AG04449 (cell line): ENCODE measurements at regions not wholly inside any gene's neighbourhood (a gene's known extent, or its start where the extent isn't known, plus 50 kb on each side); places are given as distances from the start of the nearest gene placed in this dataset.

Experiments
- CTCF ChIA-PET: fragments of 350-600 bp; formaldehyde crosslinking; extraction: SDS; loops from one replicate; lab custom pipeline; 2021; ENCODE audit warnings: antibody characterized with exemption; lab: Yijun Ruan, JAX
- POLR2A ChIA-PET: fragments of 400-600, 350-600 bp; formaldehyde crosslinking; extraction: SDS; loops from one replicate; lab custom pipeline; 2020; ENCODE audit warnings: antibody characterized with exemption, inconsistent platforms; lab: Yijun Ruan, JAX
- DNase-seq: peaks from one replicate; pipeline ENCODE4 v3.0.0-alpha.2; 2010; ENCODE audit warnings: low read depth, low spot score
- H3K4me3 ChIP-seq: 2 replicates; pipeline ENCODE4 v1.5.1; 2011; ENCODE audit warnings: low read depth, mild to moderate bottlenecking, control low read depth, low read length
- TF ChIP-seq, protein P1 (sequence below): IDR thresholded peaks from one replicate; pipeline ENCODE4 v1.5.1; 2011; ENCODE audit warnings: mild to moderate bottlenecking, moderate library complexity, low read length, control low read depth, inconsistent platforms; ENCODE audit not compliant: insufficient read depth; ENCODE audit errors: missing control alignments

- ChIA-PET CTCF (no interaction called here), POLR2A (no interaction called here)
- DNase-seq, result no peak
- no peak overlapping the region for H3K4me3 ChIP-seq
- TF ChIP-seq, protein P1, sequence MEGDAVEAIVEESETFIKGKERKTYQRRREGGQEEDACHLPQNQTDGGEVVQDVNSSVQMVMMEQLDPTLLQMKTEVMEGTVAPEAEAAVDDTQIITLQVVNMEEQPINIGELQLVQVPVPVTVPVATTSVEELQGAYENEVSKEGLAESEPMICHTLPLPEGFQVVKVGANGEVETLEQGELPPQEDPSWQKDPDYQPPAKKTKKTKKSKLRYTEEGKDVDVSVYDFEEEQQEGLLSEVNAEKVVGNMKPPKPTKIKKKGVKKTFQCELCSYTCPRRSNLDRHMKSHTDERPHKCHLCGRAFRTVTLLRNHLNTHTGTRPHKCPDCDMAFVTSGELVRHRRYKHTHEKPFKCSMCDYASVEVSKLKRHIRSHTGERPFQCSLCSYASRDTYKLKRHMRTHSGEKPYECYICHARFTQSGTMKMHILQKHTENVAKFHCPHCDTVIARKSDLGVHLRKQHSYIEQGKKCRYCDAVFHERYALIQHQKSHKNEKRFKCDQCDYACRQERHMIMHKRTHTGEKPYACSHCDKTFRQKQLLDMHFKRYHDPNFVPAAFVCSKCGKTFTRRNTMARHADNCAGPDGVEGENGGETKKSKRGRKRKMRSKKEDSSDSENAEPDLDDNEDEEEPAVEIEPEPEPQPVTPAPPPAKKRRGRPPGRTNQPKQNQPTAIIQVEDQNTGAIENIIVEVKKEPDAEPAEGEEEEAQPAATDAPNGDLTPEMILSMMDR, result no peak
These were observed 239.0 kb downstream of the PTPRU start for GRCh38 chr1:29475326-29475725.

DNA sequence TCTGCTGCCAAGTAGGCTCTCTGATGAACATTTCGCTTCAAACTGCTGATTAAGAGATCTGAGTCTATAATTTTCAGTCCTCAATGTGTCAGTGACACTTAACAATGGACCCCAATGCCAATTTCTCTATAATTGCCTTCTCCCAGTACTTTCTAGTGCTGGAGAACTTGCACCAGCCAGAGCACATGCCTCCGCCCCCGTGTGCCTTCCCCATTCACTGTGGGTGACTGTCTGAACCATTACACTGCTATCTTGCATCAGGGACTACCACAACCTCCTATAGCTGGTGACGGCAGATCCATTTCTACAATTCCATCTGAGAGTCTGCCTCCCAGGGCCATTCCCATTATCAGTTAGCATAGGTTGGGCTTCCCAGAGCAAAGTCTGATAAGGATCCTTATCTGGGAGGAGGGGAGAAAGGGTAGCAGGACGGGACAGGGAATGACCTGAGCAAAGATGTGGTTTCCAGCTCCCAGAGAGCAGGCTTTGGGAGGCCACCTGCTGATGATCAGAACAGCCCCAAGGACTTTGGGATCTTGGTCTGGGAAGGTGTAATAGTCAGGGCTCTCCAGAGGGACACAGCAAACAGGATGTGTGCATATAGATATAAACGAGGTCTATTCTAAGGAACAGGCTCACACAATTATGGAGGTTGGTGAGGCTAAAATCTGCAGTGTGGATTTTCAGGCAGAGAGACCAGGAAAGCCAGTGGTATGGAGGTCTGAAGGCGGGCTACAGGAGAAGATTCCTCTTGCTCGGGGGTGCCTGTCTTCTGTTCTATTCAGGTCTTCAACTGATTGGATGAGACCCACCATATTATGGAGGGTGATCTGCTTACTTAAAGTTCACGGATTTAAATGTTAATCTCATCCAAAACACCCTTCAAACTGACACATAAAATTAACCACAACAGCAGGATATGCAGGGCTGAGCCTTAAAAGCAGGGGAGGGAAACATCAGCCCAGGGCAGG, 238.2 kb downstream of the PTPRU start:
- no peak for DNase-seq
- POLR2A ChIA-PET, result no interaction called here
- CTCF ChIA-PET, result no interaction called here
- TF ChIP-seq, protein P1, result no peak
- no peak overlapping the region for H3K4me3 ChIP-seq

GRCh38 chr1:29473161-29473855, 237.0 kb downstream of the PTPRU start:
- DNase-seq, result no peak
- POLR2A ChIA-PET, result no interaction called here
- H3K4me3 ChIP-seq, result no peak overlapping the region
- CTCF ChIA-PET, result no interaction called here
- TF ChIP-seq, protein P1, result no peak

GRCh38 chr1:29471487-29472313, 235.4 kb downstream of the PTPRU start:
- ChIA-PET POLR2A (no interaction called here), CTCF (no interaction called here)
- no peak overlapping the region for H3K4me3 ChIP-seq
- DNase-seq, result no peak
- TF ChIP-seq, protein P1, result no peak

- no peak for DNase-seq
- TF ChIP-seq, protein P1, result no peak
- ChIA-PET CTCF (no interaction called here), POLR2A (no interaction called here)
- no peak overlapping the region for H3K4me3 ChIP-seq
These were observed 234.4 kb downstream of the PTPRU start for GRCh38 chr1:29470788-29471119.
